IMR-90 (cell line): ENCODE measurements at regions not wholly inside any gene's neighbourhood (a gene's known extent, or its start where the extent isn't known, plus 50 kb on each side); places are given as distances from the start of the nearest gene placed in this dataset.

ENCODE experiments used
- ATAC-seq: fragments of 200-7000 bp; cut with Tn5 transposase; 2 replicates; pipeline ENCODE4 v1.9.1; 2020; ENCODE audit warnings: low read depth, mild to moderate bottlenecking, moderate library complexity
- BruUV-seq: library from RNA; stranded (reverse); fragments of 400-500 nt; replicated peaks from 2 replicates; lab custom pipeline; 2021; lab: Mats Ljungman, UMichigan
- CTCF ChIA-PET: fragments of 300-600 bp; formaldehyde crosslinking; extraction: SDS; loops from one replicate; lab custom pipeline; 2021; ENCODE audit warnings: antibody characterized with exemption; lab: Yijun Ruan, JAX
- POLR2A ChIA-PET: fragments of 300-600 bp; sonication (Branson Sonifier 250); formaldehyde crosslinking; loops from one replicate; lab custom pipeline; 2022; ENCODE audit warnings: antibody characterized with exemption; ENCODE audit not compliant: unreplicated experiment; lab: Charles Lee
- DNase-seq: peaks from one replicate; pipeline ENCODE4 v3.0.0; 2013
- H2AFZ ChIP-seq: replicated peaks from 2 replicates; pipeline ENCODE3; 2013; ENCODE audit warnings: low read length, mild to moderate bottlenecking; ENCODE audit not compliant: poor library complexity
- H2AK5ac ChIP-seq: 2 replicates; pipeline ENCODE4 v1.6.1; 2013; ENCODE audit warnings: low read depth, low read length, inconsistent platforms
- H2AK9ac ChIP-seq: replicated peaks from 2 replicates; pipeline ENCODE3; 2013; ENCODE audit warnings: mild to moderate bottlenecking, low read depth, low read length, moderate library complexity; ENCODE audit not compliant: poor library complexity
- H2BK120ac ChIP-seq: 2 replicates; pipeline ENCODE4 v1.6.1; 2013; ENCODE audit warnings: low read depth, low read length, inconsistent platforms
- H2BK15ac ChIP-seq: 3 replicates; pipeline ENCODE4 v1.6.1; 2013; ENCODE audit warnings: low read depth, low read length, inconsistent platforms
- H2BK20ac ChIP-seq: 2 replicates; pipeline ENCODE4 v1.6.1; 2013; ENCODE audit warnings: low read depth, mild to moderate bottlenecking, inconsistent platforms, low read length, moderate library complexity
- H2BK5ac ChIP-seq: 2 replicates; pipeline ENCODE4 v1.6.1; 2013; ENCODE audit warnings: mild to moderate bottlenecking, low read depth, low read length, inconsistent platforms; ENCODE audit not compliant: poor library complexity, severe bottlenecking
- H3K14ac ChIP-seq: replicated peaks from 2 replicates; pipeline ENCODE4 v1.6.1; 2013; ENCODE audit warnings: low read depth, low read length, inconsistent platforms
- H3K18ac ChIP-seq: 2 replicates; pipeline ENCODE4 v1.6.1; 2013; ENCODE audit warnings: low read depth, low read length, control low read depth
- H3K23ac ChIP-seq: 2 replicates; pipeline ENCODE4 v1.6.1; 2013; ENCODE audit warnings: low read depth, low read length, inconsistent platforms
- H3K27ac ChIP-seq: 2 replicates; pipeline ENCODE4 v1.5.1; 2013; ENCODE audit warnings: mild to moderate bottlenecking, control low read depth, low read length; ENCODE audit not compliant: insufficient read depth
- H3K27me3 ChIP-seq: 2 replicates; pipeline ENCODE4 v1.6.1; 2013; ENCODE audit warnings: low read length; ENCODE audit not compliant: control insufficient read depth, insufficient read depth
- H3K36me3 ChIP-seq: 2 replicates; pipeline ENCODE4 v1.6.1; 2013; ENCODE audit warnings: low read length, mixed read lengths; ENCODE audit not compliant: control insufficient read depth, insufficient read depth
- H3K4ac ChIP-seq: 2 replicates; pipeline ENCODE4 v1.6.1; 2013; ENCODE audit warnings: low read depth, low read length, inconsistent platforms
- H3K4me1 ChIP-seq: 2 replicates; pipeline ENCODE4 v1.6.1; 2013; ENCODE audit warnings: low read length, mixed read lengths; ENCODE audit not compliant: control insufficient read depth, insufficient read depth
- H3K4me2 ChIP-seq: 2 replicates; pipeline ENCODE4 v1.6.1; 2013; ENCODE audit warnings: low read depth, mild to moderate bottlenecking, control low read depth, low read length, moderate library complexity
- H3K4me3 ChIP-seq: 2 replicates; pipeline ENCODE4 v1.5.1; 2013; ENCODE audit warnings: low read depth, mild to moderate bottlenecking, control low read depth, low read length, moderate library complexity; ENCODE audit not compliant: insufficient read depth
- H3K56ac ChIP-seq: 2 replicates; pipeline ENCODE4 v1.6.1; 2013; ENCODE audit warnings: low read length, inconsistent platforms; ENCODE audit not compliant: insufficient read depth; ENCODE audit errors: extremely low read depth
- H3K79me1 ChIP-seq, 2 experiments: 2 replicates each; pipeline ENCODE4 v1.6.1; 2013; ENCODE audit warnings: low read length in 2 of 2, inconsistent platforms in 1 of 2, low read depth in 1 of 2
- H3K9ac ChIP-seq: 2 replicates; pipeline ENCODE4 v1.6.1; 2013; ENCODE audit warnings: low read depth, low read length, control low read depth
- H3K9me1 ChIP-seq: 2 replicates; pipeline ENCODE4 v1.6.1; 2013; ENCODE audit warnings: low read length, inconsistent platforms; ENCODE audit not compliant: insufficient read depth
- H3K9me3 ChIP-seq: 2 replicates; pipeline ENCODE4 v1.6.1; 2013; ENCODE audit warnings: low read length; ENCODE audit not compliant: control insufficient read depth, insufficient read depth
- H4K20me1 ChIP-seq: 2 replicates; pipeline ENCODE4 v1.6.1; 2013; ENCODE audit warnings: low read length, inconsistent platforms; ENCODE audit not compliant: insufficient read depth
- H4K5ac ChIP-seq: 2 replicates; pipeline ENCODE4 v1.6.1; 2013; ENCODE audit warnings: mild to moderate bottlenecking, low read depth, low read length, control low read depth
- H4K8ac ChIP-seq, 2 experiments: 2 replicates each; pipeline ENCODE4 v1.6.1; 2013; ENCODE audit warnings: low read depth in 2 of 2, low read length in 2 of 2, control low read depth in 1 of 2, inconsistent platforms in 1 of 2
- H4K91ac ChIP-seq: 2 replicates; pipeline ENCODE4 v1.6.1; 2013; ENCODE audit warnings: low read depth, low read length, inconsistent platforms; ENCODE audit not compliant: insufficient read depth
- BHLHE40 ChIP-seq: fragments of 150-350 bp; IDR thresholded peaks from 2 replicates; pipeline ENCODE4 v1.6.1; 2016; ENCODE audit warnings: mild to moderate bottlenecking, low read depth, low read length
- CEBPB ChIP-seq: IDR thresholded peaks from 2 replicates; pipeline ENCODE4 v1.6.1; 2012; ENCODE audit warnings: low read depth, low read length, improper control_type of control experiment
- CHD1 ChIP-seq: IDR thresholded peaks from 2 replicates; pipeline ENCODE4 v1.6.1; 2012; ENCODE audit warnings: low read depth, low read length, improper control_type of control experiment
- ELK1 ChIP-seq: fragments of 150-350 bp; IDR thresholded peaks from 2 replicates; pipeline ENCODE4 v1.6.1; 2016; ENCODE audit warnings: low read depth, mild to moderate bottlenecking, low read length, moderate library complexity, borderline replicate concordance
- FOS ChIP-seq: fragments of 150-350 bp; IDR thresholded peaks from 2 replicates; pipeline ENCODE4 v1.6.1; 2016; ENCODE audit warnings: low read depth, low read length
- MAFK ChIP-seq: IDR thresholded peaks from 2 replicates; pipeline ENCODE4 v1.6.1; 2012; ENCODE audit warnings: low read depth, low read length, improper control_type of control experiment
- MAZ ChIP-seq: IDR thresholded peaks from 2 replicates; pipeline ENCODE4 v1.6.1; 2012; ENCODE audit warnings: low read depth, mild to moderate bottlenecking, low read length, improper control_type of control experiment, moderate library complexity, borderline replicate concordance
- POLR2A ChIP-seq: IDR thresholded peaks from 2 replicates; pipeline ENCODE4 v1.6.1; 2012; ENCODE audit warnings: mild to moderate bottlenecking, low read depth, low read length
- RAD21 ChIP-seq: IDR thresholded peaks from 2 replicates; pipeline ENCODE4 v1.6.1; 2012; ENCODE audit warnings: low read length, improper control_type of control experiment
- RCOR1 ChIP-seq: IDR thresholded peaks from 2 replicates; pipeline ENCODE4 v1.6.1; 2012; ENCODE audit warnings: mild to moderate bottlenecking, low read length, improper control_type of control experiment; ENCODE audit not compliant: insufficient replicate concordance
- RFX5 ChIP-seq: IDR thresholded peaks from 2 replicates; pipeline ENCODE4 v1.8.0; 2012; ENCODE audit warnings: low read depth, mild to moderate bottlenecking, low read length, moderate library complexity
- SMC3 ChIP-seq: fragments of 150-350 bp; IDR thresholded peaks from 2 replicates; pipeline ENCODE4 v1.6.1; 2016; ENCODE audit warnings: low read depth, mild to moderate bottlenecking, antibody characterized with exemption, low read length, moderate library complexity
- WGBS, 2 experiments: methylation state at CpG; one replicate each; pipeline versions ENCODE4 v1.1.5 to v1.1.7; 2013; ENCODE audit warnings: missing lambda C conversion rate in 2 of 2; ENCODE audit not compliant: insufficient read length in 1 of 2; ENCODE audit errors: extremely low coverage in 2 of 2; 5-methylcytosine and 5-hydroxymethylcytosine counted together
- dilution Hi-C: fragments of 300-500 bp; cut with HindIII; formaldehyde crosslinking; loops from one replicate; pipeline ENCODE4 v1.14.3; 2018; ENCODE audit warnings: low sequenced_read_pairs; ENCODE audit not compliant: unreplicated experiment
- in situ Hi-C: fragments of 300-500 bp; cut with MboI; formaldehyde crosslinking; loops from 3 replicates; pipeline ENCODE4 v1.14.3; 2019; ENCODE audit warnings: low sequenced_read_pairs, inconsistent platforms, mixed read lengths
- intact Hi-C: fragments of 100-400 bp; cut with micrococcal nuclease; formaldehyde crosslinking; loops from 2 replicates; pipeline ENCODE4 v1.10.0; 2022
- TF ChIP-seq, protein P1 (sequence below): fragments of 150-350 bp; IDR thresholded peaks from 2 replicates; pipeline ENCODE4 v1.6.1; 2017; ENCODE audit warnings: mild to moderate bottlenecking, antibody characterized with exemption, low read length, low read depth

DNA sequence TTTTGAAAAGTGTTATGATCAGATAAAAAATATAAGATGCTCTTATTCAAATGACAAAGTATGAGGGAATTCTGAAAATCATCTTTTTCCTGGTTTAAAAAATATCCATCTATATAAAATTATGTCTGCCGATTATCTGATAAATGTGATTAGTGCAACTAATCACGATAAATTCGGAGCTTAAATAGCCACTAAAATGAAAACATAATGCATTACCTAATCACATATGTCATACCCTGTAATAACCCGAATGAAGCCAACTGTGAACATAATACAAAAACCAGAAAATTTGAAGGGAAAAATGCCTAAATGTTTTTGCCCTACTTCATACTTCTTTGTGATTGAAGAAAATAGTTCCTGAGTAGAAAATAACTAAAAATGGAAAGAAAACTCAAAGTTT lies 808.4 kb upstream of the LUZP2 start:
- dilution Hi-C loops (no loop called here), intact Hi-C loops (no loop called here), in situ Hi-C loops (no loop called here)
- no peaks in the 10 kb centered on the region for H3K36me3 ChIP-seq
- H3K4me1 ChIP-seq, result 0 out of 2 replicates have a peak, but pooled peaks cover 2% of the 10 kb centered on the region
- H2AK5ac ChIP-seq, result no peak overlapping the region
- H3K27ac ChIP-seq, result no peak overlapping the region
- POLR2A ChIA-PET, result no interaction called here
- H3K79me1 ChIP-seq, result no peaks in the 10 kb centered on the region
- H4K91ac ChIP-seq, result no peak overlapping the region
- H3K4me3 ChIP-seq, result no peak overlapping the region
- H3K9me3 ChIP-seq, result no peaks in the 10 kb centered on the region
- no peaks in the 10 kb centered on the region for H3K9me1 ChIP-seq
- H4K20me1 ChIP-seq, result no peaks in the 10 kb centered on the region
- no peak overlapping the region for H3K14ac ChIP-seq
- no CpG with 5 or more reads among the region's 4 CpGs for WGBS, 2 experiments
- no peak overlapping the region for H3K4ac ChIP-seq
- BruUV-seq, result no TSS peak
- H3K18ac ChIP-seq, result no peak overlapping the region
- H2AFZ ChIP-seq, result no peak overlapping the region
- H3K4me2 ChIP-seq, result no peak overlapping the region
- H2BK20ac ChIP-seq, result no peak overlapping the region
- TF ChIP-seq ELK1, result no peak
- TF ChIP-seq RAD21, result no peak
- TF ChIP-seq MAFK, result no peak
- TF ChIP-seq BHLHE40, result no peak
- TF ChIP-seq, protein P1, sequence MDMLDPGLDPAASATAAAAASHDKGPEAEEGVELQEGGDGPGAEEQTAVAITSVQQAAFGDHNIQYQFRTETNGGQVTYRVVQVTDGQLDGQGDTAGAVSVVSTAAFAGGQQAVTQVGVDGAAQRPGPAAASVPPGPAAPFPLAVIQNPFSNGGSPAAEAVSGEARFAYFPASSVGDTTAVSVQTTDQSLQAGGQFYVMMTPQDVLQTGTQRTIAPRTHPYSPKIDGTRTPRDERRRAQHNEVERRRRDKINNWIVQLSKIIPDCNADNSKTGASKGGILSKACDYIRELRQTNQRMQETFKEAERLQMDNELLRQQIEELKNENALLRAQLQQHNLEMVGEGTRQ, result no peak
- TF ChIP-seq RCOR1, result no peak
- TF ChIP-seq FOS, result no peak
- TF ChIP-seq MAZ, result no peak
- no peak for TF ChIP-seq POLR2A
- no peak for TF ChIP-seq CEBPB
- TF ChIP-seq SMC3, result no peak
- TF ChIP-seq CHD1, result no peak
- no peak for TF ChIP-seq RFX5
- H3K9ac ChIP-seq, result no peak overlapping the region
- H3K56ac ChIP-seq, result no peak overlapping the region
- H2BK120ac ChIP-seq, result no peak overlapping the region
- no peaks in the 10 kb centered on the region for H3K27me3 ChIP-seq
- no peak overlapping the region for H4K8ac ChIP-seq
- no peak for ATAC-seq
- no peak overlapping the region for H2BK15ac ChIP-seq
- CTCF ChIA-PET, result no interaction called here
- no peak overlapping the region for H2AK9ac ChIP-seq
- no peak overlapping the region for H3K23ac ChIP-seq
- H4K5ac ChIP-seq, result no peak overlapping the region
- DNase-seq, result no peak
- no peak overlapping the region for H2BK5ac ChIP-seq
